ENCODE measurements at regions not wholly inside any gene's neighbourhood (a gene's known extent, or its start where the extent isn't known, plus 50 kb on each side); places are given as distances from the start of the nearest gene placed in this dataset.
A peak's percentile ranks its signal among the peaks of the same experiment; 100 is the strongest.
"Not testable (repeated sequence)": the region's sequence is repeated elsewhere in the genome, so short reads cannot be mapped to it uniquely, and the experiment has no call there.

DNA sequence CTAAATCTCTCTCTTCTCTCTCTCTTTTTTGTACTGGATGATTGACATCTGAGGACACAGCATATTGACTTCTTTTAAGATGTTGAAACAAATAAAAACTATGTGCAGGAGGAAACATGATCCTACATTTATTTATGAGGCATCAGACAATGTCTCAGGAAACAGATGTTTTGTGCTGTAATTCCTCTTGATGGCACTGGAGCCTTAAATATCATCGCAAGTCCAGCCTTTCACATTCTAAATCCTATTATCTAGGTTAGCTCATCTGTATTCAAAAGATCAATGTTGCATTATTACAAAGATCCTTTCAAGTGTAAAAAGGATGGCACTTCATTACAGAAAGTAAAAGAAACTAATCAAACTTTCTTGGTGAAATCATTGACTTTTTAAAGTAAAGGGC, 63.9 kb downstream of the MAT2B start:
- TF ChIP-seq, protein P1, sequence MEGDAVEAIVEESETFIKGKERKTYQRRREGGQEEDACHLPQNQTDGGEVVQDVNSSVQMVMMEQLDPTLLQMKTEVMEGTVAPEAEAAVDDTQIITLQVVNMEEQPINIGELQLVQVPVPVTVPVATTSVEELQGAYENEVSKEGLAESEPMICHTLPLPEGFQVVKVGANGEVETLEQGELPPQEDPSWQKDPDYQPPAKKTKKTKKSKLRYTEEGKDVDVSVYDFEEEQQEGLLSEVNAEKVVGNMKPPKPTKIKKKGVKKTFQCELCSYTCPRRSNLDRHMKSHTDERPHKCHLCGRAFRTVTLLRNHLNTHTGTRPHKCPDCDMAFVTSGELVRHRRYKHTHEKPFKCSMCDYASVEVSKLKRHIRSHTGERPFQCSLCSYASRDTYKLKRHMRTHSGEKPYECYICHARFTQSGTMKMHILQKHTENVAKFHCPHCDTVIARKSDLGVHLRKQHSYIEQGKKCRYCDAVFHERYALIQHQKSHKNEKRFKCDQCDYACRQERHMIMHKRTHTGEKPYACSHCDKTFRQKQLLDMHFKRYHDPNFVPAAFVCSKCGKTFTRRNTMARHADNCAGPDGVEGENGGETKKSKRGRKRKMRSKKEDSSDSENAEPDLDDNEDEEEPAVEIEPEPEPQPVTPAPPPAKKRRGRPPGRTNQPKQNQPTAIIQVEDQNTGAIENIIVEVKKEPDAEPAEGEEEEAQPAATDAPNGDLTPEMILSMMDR (conservative IDR thresholded peaks at IDR 0.05; ENCODE audit: control insufficient read depth, insufficient read depth, low read depth, low read length), result peak; percentile 29
- DNase-seq (ENCODE audit: low read depth), result peak; percentile 61
- no peak overlapping the region for H3K4me3 ChIP-seq (ENCODE audit: control insufficient read depth, low read depth, low read length)

DNA sequence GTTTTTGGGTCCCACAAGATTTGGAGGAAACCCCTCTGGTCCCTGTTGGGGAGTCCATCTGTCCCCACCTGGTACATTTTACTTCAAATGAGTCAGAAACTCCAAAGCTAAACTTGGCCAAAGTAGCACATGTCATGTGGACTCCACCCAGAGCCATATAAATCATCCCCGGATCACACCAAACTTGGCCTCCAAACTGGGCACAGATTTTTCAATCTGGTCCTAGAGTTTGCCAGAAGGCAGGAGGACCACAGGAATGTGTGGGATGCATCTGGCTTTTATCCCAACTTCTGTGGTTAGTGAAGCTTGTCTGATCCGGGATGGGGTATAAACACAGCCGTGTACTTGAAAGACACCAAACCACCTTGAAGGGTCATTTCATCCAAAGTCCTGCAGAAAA, 66.3 kb downstream of the MAT2B start:
- DNase-seq (ENCODE audit: low read depth), result peak; percentile 97
- TF ChIP-seq, protein P1 (conservative IDR thresholded peaks at IDR 0.05; ENCODE audit: control insufficient read depth, insufficient read depth, low read depth, low read length), result no peak
- no peak overlapping the region for H3K4me3 ChIP-seq (ENCODE audit: control insufficient read depth, low read depth, low read length)

GRCh38 chr5:163574472-163575440, 69.3 kb downstream of the MAT2B start:
- TF ChIP-seq, protein P1 (conservative IDR thresholded peaks at IDR 0.05; ENCODE audit: control insufficient read depth, insufficient read depth, low read depth, low read length), result no peak
- no peak for DNase-seq (ENCODE audit: low read depth)
- H3K4me3 ChIP-seq (ENCODE audit: control insufficient read depth, low read depth, low read length), result no peak overlapping the region

GRCh38 chr5:163578652-163579051, 73.2 kb downstream of the MAT2B start:
- TF ChIP-seq, protein P1 (conservative IDR thresholded peaks at IDR 0.05; ENCODE audit: control insufficient read depth, insufficient read depth, low read depth, low read length), result no peak
- no peak overlapping the region for H3K4me3 ChIP-seq (ENCODE audit: control insufficient read depth, low read depth, low read length)

GRCh38 chr5:163579729-163580128, 74.3 kb downstream of the MAT2B start:
- DNase-seq (ENCODE audit: low read depth), result no peak
- no peak overlapping the region for H3K4me3 ChIP-seq (ENCODE audit: control insufficient read depth, low read depth, low read length)
- TF ChIP-seq, protein P1 (conservative IDR thresholded peaks at IDR 0.05; ENCODE audit: control insufficient read depth, insufficient read depth, low read depth, low read length), result no peak

More at GRCh38 chr5:163578652-163579051, 73.2 kb downstream of the MAT2B start:
- DNase-seq (ENCODE audit: low read depth), result no peak

DNA sequence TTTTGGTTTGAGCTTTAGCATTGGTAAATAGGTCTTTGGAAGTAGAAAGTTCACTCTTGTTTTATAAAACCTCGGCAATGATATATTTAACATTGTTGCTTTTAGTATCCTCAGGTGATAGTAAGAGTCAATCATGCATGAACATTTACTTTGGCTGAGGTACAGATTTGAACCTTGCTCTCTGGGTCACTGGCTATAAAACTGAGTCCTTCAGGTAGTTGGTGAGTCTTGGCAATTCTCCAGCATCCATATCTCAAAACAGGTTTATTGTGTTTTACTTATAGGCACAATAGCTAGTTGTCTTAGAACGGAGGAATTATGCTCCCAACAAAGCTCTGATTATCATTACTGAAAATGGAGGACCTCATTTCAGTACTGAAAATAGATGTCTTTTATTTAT, 75.1 kb downstream of the MAT2B start:
- no peak for DNase-seq (ENCODE audit: low read depth)
- TF ChIP-seq, protein P1 (conservative IDR thresholded peaks at IDR 0.05; ENCODE audit: control insufficient read depth, insufficient read depth, low read depth, low read length), result no peak
- H3K4me3 ChIP-seq (ENCODE audit: control insufficient read depth, low read depth, low read length), result no peak overlapping the region

DNA sequence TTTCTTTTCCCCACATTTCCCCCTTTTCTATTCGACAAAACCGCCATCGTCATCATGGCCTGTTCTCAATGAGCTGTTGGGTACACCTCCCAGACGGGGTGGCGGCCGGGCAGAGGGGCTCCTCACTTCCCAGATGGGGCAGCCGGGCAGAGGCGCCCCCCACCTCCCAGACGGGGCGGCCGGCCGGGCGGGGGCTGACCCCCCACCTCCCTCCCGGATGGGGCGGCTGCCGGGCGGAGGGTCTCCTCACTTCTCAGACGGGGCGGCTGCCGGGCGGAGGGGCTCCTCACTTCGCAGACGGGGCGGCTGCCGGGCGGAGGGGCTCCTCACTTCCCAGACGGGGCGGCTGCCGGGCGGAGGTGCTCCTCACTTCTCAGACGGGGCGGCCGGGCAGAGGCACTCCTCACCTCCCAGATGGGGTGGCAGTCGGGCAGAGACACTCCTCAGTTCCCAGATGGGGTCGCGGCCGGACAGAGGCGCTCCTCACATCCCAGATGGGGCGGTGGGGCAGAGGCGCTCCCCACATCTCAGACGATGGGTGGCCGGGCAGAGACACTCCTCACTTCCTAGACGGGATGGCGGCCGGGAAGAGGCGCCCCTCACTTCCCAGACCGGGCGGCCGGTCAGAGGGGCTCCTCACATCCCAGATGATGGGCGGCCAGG, 78.2 kb downstream of the MAT2B start:
- DNase-seq (ENCODE audit: low read depth); H3K4me3 ChIP-seq (ENCODE audit: control insufficient read depth, low read depth, low read length): not testable (repeated sequence)
